ENCODE measurements at regions not wholly inside any gene's neighbourhood (a gene's known extent, or its start where the extent isn't known, plus 50 kb on each side); places are given as distances from the start of the nearest gene placed in this dataset.

DNA sequence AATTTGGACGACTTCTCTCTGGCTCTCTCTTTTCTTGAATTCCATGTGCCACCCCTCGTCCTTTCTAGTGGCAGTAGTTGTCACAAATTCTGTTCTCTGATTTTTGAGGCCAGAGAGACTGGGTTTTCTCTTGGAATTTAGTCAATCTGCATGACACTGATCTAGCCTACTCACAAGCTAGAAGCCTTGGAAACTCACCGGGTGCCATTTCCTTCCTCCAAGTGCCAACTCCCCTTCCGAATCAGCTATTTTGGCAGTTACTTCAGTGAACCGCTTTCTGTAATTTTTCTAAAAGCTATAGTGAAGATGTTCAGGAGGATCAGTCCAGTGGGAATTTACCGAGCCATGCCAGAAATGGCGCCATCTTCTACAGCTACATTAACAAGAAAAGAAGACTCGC is 228.9 kb downstream of the PMP22 start:
- no peak for DNase-seq

DNA sequence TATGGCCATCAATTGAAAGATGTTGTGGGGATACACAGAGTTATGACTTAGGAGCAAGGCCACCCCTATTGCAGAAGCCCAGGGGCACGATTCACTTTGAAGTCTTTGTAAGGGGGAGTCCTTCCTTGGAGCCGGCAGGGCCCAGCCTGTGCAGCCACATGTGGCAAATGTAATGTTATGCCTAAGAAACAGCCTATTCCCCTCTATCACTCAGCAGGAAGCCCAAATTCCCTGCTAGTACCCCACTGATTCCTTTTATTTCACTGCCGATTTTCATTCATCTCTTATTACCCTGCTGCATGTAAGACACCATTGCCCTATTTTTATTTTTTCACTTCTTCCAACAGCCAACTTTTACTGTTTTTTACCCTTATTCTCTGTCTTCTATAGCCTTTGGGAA is 233.2 kb downstream of the PMP22 start:
- DNase-seq = no peak

DNA sequence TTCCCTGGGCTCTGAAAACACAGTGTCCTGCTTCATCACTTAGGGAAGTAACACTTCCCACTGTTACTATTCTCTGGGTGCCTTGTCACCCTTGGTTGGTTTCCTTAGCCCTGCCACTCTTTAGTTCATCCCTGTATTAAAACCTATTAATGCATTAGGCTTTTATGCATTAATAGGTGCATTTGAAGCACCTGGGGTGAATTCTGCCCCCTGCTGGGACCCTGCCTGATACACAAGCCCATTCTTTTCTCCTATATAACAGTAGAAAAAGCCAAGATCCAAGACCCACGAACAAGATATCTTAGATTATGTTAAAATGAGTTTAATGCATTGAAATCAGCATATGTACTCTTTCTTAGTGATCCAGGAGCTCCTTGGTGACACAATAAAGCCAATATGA is 235.7 kb downstream of the PMP22 start:
- DNase-seq = no peak

DNA sequence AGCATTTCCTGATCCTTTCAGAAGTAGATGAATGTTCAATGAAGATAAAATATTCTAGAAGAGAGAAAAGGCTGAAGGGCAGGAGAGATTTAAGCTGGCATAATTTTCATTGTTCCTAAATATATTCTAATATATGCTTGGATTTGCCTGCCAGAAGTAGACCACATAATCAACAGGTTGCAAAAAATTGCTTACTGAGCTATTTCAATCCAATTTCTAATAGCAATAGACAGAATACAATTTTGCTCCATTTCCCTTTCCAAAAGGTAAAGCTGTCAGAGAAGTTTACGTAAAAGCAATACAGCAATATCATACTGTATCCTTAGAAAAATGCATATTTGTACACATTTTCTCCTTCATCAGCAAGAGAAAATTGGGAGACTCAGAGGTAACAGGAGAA is 237.3 kb downstream of the PMP22 start:
- DNase-seq = no peak

DNA sequence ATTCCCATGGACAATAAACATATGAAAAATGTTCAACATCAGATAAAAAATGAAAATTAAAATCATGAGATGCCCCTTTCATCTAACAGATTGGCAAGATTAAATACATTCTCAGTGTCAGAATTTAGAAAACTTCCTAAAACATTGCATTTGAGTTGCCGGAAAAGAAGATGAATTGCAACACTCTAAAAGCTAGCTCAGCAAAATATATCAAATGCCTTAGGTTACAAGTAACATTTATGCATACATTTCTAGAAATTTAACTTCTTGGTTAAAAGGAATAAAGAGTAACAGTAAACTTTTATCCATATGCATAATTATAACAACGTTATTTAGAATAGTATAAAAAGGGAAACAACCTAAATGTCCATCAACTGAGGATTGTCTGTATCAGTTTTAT is 239.0 kb downstream of the PMP22 start:
- no peak for DNase-seq

DNA sequence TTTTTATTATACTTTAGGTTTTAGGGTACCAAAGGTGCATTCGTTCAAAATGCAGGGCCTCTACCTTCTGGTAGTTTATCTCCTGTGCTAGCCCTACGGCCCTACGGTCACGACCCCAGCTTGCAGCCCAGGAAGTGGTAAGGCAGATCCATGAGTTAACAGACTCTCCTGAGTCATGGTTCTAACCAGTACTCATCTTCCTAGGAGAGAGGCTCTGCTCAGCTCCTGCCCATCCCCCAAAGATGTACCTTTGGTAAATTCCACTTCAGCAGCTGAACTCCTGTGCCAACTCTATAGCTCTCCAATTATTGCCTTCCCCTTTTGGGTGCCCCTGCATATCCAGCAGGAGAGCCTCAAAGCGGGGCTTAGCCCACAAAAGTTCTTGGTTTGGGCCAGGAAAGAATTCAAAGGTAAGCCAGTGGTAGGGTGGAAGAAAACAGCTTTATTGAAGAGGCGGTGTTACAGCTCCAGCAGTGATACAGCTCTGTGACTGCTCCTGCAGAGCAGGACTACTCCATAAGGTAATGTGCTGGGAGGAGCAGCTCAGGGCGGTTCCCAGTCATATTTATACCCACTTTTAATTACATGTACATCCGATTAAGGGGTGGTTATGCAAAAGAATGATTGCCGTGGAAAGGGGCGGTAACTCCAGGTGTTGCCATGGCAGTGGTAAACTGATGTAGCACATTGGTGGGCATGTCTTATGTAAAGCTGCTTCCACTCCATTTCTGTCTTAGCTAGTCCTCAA is 241.4 kb downstream of the PMP22 start:
- no peak for DNase-seq

DNA sequence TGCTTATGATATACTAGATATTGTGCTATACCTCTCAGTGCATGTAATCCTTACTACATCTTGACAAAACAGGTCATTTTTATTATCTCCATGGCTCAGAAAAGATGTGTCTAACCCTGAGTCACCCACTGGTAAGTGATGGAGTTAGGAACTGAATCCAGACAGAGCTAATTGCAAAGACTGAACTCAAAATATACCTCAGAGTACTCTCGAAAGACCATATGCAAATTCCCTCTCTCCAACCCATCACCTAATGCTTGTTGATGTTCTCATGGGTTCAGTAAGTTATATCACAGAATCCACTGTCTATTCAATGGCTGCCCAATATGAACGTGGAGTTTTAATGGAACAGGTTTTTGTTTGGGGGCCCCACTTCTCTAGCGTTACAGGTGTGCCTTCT is 246.0 kb downstream of the PMP22 start:
- no peak for DNase-seq

DNA sequence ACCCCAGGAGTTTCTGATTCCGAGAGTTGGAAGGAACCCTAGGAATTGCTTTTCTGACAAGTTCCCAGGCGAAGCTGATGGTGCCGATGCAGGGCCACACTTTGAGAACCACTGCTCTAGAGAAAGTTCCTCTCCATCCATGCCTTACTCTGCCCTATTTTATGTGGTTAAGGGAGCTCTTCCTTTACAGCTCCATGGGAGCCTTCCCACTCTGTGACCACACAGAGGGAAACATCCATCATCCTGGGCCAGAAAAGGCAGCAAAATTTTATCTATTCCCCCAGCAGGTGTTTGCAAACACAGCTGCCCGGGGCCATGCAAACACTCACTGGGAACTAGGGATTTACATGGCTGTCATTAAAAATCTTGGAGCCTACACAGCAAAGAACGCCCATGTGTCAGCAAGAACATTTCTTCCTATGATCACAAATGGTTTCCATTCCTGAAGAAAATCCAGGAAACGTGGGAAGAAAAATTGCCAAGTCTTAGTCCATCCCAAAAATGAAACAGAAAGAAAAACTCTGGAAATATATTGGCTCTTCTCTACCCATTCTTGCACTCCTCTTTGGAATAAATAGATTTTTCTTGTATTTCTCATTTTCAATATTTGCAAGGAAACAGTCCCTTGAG is 252.7 kb downstream of the PMP22 start:
- DNase-seq = no peak

DNA sequence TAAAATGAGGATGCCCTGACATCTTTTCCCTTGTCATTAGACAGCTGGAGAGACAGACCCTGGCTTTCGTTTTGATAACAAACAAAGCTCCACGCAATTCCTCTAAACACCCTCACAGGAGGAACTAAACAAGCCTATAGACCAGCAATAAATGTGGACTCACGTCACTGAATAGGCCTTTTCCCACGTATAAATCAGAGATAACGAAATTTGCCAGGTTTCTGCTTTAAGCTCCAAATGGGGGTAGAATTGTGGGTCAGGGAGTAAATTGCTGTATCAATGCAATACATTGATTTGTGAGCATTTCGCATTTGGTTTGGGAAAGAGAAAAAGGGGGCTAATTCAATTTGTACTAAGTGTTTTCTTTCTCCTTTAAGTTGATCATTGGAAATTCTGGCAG is 256.0 kb downstream of the PMP22 start:
- no peak for DNase-seq

DNA sequence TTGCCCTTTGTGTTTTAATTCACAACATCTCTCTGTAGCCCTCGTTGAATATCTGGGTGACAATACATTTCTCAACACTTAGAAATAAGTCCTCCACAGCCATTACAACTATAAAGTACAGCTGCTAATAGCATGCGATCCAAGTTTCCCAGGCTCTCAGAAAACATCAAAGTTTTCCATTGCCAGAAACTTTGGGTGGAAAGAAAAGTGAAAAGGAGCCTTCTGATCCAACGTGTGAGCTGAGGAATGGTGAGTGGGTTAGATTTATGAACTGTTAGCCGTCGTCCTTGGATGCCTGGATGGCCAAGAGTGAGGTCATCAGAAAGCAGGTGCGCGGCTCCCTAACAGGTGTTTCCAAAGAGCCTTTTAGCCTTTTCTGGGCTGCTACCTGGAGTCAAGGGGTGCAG is 258.0 kb downstream of the PMP22 start:
- no peak for DNase-seq

DNA sequence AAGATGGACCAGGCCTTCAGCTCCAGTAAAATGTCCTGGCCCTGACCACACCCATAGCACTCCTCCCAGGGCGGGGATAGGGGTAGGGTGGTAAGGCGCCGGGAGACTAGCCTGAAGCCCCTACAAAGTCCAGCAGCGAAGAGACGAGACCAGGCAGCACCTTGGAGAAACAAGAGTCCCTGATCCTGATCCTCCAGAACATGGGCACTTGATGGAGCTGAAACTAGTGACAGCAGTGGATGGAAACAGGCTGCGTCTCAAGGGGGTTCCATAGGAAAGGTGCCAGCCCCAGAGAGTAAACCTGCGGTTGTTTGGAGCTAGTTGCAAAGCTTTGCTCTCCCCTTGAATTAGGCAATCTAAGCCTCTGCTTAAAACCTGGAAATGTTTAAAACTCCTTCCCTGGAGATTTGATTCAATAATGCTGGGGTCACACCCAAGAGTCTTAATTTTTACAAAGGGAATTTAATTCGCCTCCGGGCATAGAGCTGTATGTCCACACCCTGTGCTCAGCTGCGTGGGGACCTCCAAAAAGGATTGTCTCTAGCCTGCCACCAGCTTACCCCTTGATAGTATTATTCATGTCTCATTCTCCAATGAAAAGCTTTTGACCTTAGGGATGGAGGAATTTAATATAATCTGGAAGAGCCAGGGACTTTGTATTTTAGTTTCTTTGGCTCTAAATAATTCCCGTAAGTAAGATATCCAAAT is 258.6 kb downstream of the PMP22 start:
- no peak for DNase-seq

DNA sequence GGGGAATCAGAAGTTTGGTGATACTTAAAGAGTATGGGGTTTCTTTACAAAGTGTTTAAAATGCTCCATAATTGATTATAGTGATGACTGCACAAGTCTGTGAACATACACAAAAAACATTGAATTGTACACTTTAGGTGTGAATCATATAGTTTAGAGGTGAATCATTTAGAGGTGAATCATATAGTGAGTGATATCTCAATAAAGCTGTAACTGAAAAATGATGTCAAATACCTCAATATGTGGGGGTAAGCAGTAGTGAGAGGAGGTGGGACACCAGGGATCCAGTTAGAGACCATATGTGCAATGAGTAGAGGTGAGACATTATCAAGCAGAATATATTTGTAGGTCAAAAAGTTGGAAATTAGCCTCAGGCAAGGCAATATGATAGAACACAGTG is 264.5 kb downstream of the PMP22 start:
- no peak for DNase-seq

DNA sequence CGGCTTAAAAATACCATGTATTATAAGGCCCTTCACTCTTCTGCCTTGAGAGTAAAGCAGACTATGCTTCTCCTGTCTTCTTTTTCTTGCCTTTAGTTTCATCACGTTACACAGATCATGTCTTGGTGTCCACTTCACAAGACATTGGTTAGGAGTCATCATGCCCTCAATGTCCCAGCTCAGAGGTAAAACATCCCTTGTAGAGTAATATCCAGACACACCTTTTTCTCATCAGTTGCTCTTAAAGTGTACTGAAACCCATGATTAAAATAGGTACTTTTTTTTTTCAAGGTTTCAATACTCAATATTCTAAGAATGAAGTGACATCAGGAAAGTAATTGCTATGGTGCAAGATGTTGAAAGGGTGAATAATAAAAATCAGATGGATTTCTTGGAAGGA is 267.8 kb downstream of the PMP22 start:
- no peak for DNase-seq

DNA sequence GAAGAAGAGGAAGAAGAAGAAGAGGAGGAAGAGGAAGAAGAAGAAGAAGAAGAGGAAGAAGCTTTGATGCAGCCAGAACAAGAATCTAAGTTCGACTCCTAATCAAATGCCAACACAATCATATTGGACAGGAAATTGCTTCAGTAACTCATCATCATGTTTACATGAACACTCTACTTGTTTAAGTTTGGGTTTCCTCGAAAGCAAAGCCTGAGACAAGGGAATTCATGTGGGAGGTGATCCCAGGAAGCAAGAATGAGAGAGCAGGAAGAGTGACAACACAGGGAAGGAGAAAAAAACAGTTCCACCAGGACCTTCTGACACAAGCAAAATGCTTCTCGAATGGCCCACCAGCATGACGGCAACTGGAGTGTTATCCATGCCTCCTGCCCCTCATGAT is 279.0 kb downstream of the PMP22 start:
- DNase-seq = no peak

DNA sequence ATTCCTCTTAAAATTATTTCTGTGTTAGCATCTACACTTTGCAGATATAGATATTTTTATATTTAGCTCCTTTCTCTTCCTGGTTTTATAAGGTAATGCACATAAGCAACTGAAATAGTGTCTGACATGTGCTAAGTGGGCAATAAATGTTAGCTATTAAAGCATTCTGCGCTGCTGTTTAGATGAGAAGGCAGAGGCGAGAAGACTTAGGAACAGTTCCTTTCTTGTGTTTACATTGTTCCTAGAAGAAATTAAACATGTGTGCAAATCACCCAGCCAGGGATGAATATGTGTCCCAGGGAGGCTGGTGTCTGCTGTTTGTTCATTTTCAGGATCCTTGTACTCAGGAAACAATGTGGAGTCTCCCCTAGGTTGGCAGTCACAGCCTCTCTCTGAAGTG is 292.3 kb downstream of the PMP22 start:
- no peak for DNase-seq

DNA sequence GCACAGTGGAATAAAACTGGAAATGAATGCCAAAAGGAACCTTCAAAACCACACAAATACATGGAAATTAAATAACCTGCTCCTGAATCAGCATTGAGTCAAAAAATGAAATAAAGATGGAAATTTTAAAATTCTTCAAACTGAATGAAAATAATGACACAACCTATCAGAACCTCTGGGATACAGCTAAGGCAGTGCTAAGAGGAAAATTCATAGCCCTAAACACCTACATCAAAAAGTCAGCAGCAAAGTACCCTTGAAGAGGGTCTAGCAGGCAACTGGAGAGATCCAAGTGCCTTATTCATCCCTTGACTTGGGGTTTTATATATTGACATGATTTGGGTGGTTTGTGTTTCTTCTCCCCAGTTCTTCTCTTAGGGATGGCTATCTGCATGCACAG is 294.1 kb downstream of the PMP22 start:
- no peak for DNase-seq

DNA sequence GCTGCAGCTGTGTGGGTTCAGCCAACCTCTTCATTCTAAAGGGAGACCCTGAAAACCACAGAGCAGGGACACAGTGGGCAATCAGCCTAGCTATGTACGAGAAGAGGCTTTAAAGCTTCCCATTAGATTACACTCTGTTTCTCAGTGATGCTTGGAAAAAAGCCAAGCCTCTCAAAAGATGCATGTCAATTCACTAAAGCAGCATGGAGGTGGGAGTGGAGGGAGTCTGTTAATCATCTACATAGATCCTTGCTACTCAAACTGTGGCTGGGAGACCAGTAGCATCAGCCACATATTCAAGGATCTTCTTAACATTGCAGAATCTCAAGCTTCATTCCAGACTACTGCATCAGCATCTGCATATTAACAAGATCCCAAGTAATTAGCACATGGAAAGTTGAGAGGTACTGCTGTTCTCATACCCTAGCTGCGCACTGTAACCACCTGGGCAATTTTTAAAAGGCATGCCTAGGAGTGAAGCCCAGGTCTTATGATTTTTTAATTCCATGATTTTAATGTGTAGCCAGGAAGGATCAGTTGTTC is 305.9 kb downstream of the PMP22 start:
- DNase-seq = no peak

DNA sequence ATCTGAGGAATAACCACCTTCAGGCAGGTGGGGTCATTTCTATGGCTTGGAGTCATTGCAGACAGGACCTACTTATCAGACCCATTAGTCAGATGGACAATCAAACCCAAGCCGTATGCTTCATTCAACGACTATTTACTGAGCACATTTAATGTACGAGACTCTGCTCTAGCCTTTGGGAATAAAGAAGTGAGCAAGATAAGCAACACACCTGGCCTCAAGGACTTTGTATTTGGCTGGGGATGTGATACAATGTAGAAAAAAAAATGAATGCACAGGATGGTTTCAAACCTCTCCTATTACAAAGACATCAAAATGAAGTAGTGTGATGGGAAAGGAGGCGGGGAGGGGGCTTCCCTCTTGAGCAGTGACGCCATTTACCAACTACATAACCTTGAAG is 311.7 kb downstream of the PMP22 start:
- no peak for DNase-seq

DNA sequence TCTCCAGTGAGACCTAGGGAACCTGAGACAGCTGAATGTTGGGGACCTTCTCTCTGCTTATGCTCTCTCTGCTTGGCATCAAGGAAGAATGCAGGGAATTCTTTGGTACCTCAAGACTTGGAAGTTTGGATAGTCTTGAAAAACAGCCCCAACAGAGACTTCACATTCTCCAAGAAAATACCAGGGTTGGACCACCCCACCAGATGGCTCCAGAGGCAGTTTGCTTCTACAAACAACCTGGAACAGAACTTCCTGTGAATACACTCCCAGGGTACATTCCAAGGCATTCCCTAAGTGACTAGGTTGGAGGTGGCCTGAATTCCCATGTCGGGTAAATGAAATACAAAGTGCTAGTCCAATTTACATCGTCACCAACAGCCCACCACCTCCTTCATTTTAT is 314.4 kb downstream of the PMP22 start:
- DNase-seq = no peak

DNA sequence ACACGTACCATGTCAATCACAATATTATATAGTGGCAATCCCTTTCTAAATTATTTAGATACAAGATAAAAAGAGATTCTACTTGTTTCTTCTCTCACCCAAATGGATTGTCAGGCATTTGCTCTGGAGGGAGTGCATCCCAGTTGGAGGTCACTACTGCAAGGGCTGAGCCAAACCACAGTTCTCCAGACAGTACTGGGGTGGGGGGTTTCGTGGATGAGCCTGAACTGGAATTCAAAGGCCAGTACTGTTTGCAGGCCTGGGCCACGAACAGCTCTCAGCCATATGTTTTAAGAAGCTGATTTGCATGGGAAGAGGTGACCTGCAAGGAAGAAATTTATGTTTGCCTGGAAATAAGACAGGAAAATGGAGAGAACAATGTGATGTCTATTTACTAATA is 314.9 kb downstream of the PMP22 start:
- DNase-seq = no peak

DNA sequence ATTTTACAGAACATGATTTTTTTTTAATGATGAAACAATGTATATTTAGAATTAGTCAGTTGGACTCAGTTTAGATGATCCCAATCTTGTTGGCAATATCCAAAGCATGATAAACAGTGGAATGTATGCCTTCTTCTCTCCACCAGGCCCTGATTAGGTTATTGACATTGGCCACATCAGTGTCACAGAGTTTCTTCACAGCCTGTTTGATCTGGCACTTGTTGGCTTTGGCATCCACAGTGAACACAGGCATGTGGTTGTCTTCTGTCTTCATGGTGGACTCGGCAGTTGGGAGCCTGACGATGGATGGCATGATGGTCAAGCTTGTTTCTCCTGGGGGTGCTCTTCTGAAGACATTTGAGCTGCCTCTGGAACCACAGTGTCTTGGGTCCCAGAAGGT is 317.5 kb downstream of the PMP22 start:
- no peak for DNase-seq

DNA sequence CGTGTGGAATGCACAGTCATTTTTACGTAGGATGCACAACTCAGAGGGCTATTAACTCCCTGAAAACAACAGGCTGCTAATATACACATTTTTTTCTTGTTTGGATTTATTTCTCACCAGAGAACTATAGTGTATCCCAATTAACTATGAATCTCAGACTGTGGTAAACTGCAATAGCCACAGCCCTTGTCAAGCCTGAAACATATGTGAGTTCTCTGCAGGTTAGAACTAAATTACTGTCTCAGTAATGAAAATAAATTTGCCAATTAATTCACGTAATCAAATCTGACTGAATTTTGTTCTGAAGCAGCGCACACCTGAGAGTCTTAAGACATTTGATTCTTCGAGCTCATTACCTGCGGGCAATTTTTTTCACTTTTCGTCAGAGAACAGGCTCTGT is 318.6 kb downstream of the PMP22 start:
- no peak for DNase-seq

DNA sequence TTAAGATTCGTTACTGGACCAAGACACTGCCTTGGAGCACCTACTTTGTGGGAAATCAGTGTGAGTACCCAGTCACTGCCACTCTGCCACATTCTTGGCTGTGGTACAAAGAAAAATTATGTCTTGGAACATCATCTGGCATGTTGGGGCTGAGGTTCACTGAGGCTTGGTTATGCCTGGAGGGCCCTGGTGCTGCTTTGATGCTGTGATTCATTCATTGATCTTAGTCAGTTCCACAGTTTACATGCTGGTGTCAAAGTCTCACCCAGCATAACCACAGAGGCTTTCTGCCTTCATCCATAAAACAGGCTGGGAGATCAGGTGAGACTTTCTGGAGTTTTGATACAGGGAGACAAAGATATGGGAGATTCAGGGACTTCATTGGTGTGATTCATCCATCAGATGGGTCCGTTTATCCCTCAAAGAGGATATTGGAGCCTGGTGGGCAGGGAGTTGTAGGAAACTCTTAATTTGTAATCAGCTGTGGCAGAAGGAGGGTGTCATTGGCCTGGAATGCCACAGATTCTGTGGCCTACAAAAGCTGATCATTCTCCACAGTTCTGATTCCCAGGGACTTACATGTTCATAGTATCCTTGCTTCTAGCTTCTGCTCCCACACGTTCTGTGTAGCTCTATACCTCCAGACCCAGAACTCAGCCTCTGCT is 322.5 kb downstream of the PMP22 start:
- no peak for DNase-seq

DNA sequence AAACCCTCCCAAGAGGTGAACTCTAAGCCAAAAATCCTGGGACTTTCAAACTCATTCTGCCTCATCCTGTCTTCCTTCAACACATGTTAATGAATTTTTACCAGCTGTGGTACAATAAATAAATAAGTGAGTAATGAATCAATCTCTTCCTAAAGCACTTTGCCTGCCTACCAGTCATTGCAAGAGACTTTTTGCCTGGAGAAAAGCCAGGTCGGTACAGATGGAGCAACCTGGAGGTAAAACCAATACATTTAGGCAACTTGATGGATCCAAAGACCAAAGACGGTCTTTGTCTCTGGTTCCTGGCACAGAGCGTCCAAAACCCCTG is 324.2 kb downstream of the PMP22 start:
- no peak for DNase-seq

Measured in suppressor macrophage treated with lipopolysaccharide for 1 hour (primary cell).